ENCODE measurements at regions not wholly inside any gene's neighbourhood (a gene's known extent, or its start where the extent isn't known, plus 50 kb on each side); places are given as distances from the start of the nearest gene placed in this dataset.

DNA sequence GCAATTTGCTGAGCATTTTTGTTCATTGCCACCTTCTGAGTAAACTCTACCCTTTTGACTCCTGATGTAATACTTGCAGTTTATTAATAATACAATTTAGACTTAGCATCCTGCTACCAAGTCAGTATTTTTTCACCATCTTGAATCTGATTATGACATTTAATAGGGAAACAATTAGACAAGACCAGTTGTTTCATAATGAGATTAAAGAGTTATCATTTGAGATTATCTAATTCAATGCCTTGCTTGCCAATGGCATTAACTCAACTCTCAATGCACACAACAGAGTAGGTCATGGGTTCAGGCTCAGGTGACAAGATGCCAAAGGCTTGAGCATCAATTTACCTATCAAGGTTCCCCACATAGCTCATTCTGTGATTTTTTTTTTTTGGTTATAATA, 488.4 kb downstream of the DISC1 start:
- TF ChIP-seq SPI1 (IDR thresholded peaks at IDR 0.05; ENCODE audit: borderline replicate concordance, low read depth) (no peak), GABPA (IDR thresholded peaks at IDR 0.05; ENCODE audit: low read depth) (no peak), POLR2AphosphoS5 (IDR thresholded peaks at IDR 0.05; ENCODE audit: low read depth) (no peak)
- TF ChIP-seq, protein P1, sequence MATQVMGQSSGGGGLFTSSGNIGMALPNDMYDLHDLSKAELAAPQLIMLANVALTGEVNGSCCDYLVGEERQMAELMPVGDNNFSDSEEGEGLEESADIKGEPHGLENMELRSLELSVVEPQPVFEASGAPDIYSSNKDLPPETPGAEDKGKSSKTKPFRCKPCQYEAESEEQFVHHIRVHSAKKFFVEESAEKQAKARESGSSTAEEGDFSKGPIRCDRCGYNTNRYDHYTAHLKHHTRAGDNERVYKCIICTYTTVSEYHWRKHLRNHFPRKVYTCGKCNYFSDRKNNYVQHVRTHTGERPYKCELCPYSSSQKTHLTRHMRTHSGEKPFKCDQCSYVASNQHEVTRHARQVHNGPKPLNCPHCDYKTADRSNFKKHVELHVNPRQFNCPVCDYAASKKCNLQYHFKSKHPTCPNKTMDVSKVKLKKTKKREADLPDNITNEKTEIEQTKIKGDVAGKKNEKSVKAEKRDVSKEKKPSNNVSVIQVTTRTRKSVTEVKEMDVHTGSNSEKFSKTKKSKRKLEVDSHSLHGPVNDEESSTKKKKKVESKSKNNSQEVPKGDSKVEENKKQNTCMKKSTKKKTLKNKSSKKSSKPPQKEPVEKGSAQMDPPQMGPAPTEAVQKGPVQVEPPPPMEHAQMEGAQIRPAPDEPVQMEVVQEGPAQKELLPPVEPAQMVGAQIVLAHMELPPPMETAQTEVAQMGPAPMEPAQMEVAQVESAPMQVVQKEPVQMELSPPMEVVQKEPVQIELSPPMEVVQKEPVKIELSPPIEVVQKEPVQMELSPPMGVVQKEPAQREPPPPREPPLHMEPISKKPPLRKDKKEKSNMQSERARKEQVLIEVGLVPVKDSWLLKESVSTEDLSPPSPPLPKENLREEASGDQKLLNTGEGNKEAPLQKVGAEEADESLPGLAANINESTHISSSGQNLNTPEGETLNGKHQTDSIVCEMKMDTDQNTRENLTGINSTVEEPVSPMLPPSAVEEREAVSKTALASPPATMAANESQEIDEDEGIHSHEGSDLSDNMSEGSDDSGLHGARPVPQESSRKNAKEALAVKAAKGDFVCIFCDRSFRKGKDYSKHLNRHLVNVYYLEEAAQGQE (IDR thresholded peaks at IDR 0.05; ENCODE audit: insufficient replicate concordance, low read depth): no peak
- TF ChIP-seq, protein P2, sequence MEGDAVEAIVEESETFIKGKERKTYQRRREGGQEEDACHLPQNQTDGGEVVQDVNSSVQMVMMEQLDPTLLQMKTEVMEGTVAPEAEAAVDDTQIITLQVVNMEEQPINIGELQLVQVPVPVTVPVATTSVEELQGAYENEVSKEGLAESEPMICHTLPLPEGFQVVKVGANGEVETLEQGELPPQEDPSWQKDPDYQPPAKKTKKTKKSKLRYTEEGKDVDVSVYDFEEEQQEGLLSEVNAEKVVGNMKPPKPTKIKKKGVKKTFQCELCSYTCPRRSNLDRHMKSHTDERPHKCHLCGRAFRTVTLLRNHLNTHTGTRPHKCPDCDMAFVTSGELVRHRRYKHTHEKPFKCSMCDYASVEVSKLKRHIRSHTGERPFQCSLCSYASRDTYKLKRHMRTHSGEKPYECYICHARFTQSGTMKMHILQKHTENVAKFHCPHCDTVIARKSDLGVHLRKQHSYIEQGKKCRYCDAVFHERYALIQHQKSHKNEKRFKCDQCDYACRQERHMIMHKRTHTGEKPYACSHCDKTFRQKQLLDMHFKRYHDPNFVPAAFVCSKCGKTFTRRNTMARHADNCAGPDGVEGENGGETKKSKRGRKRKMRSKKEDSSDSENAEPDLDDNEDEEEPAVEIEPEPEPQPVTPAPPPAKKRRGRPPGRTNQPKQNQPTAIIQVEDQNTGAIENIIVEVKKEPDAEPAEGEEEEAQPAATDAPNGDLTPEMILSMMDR (IDR thresholded peaks at IDR 0.05; ENCODE audit: insufficient read depth, low read length): no peak
- Histone ChIP-seq H3K27me3 (ENCODE audit: insufficient read depth, poor library complexity, severe bottlenecking) (peaks cover 6% of the 10 kb centered on the region), H3K4me3 (replicated peaks; ENCODE audit: insufficient read depth, low read length) (no peak overlapping the region), H3K27ac (replicated peaks) (no peak overlapping the region)
- DNase-seq (ENCODE audit: low read depth in 1 of 2, low spot score in 1 of 2): no peak

DNA sequence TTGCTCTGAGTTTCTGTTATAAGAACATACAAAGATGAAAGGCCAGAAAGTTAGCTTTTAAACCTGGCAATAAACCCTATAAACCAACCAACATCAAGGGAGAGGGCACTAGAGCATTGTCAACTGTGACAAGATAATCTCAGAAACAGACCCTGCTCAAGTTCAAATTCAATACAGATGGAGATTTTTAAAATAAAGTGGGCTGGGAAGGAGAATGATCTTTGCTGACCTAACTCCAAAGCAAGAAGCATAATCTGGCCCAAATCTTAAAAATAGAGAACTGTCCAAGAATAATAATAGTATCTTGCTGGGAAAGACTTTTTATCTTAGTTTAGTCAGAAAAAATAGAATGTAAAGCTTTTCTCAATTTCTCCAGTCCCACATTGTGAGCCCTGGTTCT, 485.5 kb downstream of the DISC1 start:
- Histone ChIP-seq H3K4me3 (replicated peaks; ENCODE audit: insufficient read depth, low read length) (no peak overlapping the region), H3K27ac (replicated peaks) (no peak overlapping the region), H3K27me3 (ENCODE audit: insufficient read depth, poor library complexity, severe bottlenecking) (peaks cover 6% of the 10 kb centered on the region)
- TF ChIP-seq, protein P1 (IDR thresholded peaks at IDR 0.05; ENCODE audit: insufficient replicate concordance, low read depth): no peak
- TF ChIP-seq GABPA (IDR thresholded peaks at IDR 0.05; ENCODE audit: low read depth) (no peak), SPI1 (IDR thresholded peaks at IDR 0.05; ENCODE audit: borderline replicate concordance, low read depth) (no peak), POLR2AphosphoS5 (IDR thresholded peaks at IDR 0.05; ENCODE audit: low read depth) (no peak)
- TF ChIP-seq, protein P2 (IDR thresholded peaks at IDR 0.05; ENCODE audit: insufficient read depth, low read length): no peak
- DNase-seq (ENCODE audit: low read depth in 1 of 2, low spot score in 1 of 2): no peak

DNA sequence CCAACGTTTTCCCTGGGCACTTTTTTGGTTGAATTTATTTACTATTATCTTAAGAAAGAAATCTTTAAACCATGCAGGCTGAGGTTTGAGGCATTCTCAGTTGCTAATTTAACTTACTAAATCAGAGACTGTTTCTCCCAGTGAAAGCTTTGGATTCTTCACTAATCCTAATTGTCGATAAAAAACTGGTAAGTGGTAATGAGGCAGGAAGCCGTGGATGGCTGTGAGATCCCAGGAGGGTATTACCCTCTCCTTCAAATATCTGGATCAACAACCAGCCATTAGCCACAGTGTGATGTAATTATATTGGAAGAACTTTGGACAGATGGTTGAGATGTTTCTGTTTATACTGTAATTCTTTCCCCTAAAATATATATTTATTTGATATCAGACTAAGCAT, 485.0 kb downstream of the DISC1 start:
- Histone ChIP-seq H3K27me3 (ENCODE audit: insufficient read depth, poor library complexity, severe bottlenecking) (peaks cover 6% of the 10 kb centered on the region), H3K27ac (replicated peaks) (no peak overlapping the region), H3K4me3 (replicated peaks; ENCODE audit: insufficient read depth, low read length) (no peak overlapping the region)
- no peak for DNase-seq (ENCODE audit: low read depth in 1 of 2, low spot score in 1 of 2)
- TF ChIP-seq, protein P2 (IDR thresholded peaks at IDR 0.05; ENCODE audit: insufficient read depth, low read length): no peak
- TF ChIP-seq POLR2AphosphoS5 (IDR thresholded peaks at IDR 0.05; ENCODE audit: low read depth) (no peak), SPI1 (IDR thresholded peaks at IDR 0.05; ENCODE audit: borderline replicate concordance, low read depth) (no peak), GABPA (IDR thresholded peaks at IDR 0.05; ENCODE audit: low read depth) (no peak)
- TF ChIP-seq, protein P1 (IDR thresholded peaks at IDR 0.05; ENCODE audit: insufficient replicate concordance, low read depth): no peak
